H9 (cell line): ENCODE measurements at regions not wholly inside any gene's neighbourhood (a gene's known extent, or its start where the extent isn't known, plus 50 kb on each side); places are given as distances from the start of the nearest gene placed in this dataset.
A peak's percentile ranks its signal among the peaks of the same experiment; 100 is the strongest.

Source experiments
- DNase-seq: peaks from one replicate; pipeline ENCODE4 v3.0.0-alpha.2; 2017
- H2AFZ ChIP-seq: one replicate; pipeline ENCODE4 v1.6.1; 2013; ENCODE audit warnings: mild to moderate bottlenecking, low read length, control low read depth, moderate library complexity
- H2AK5ac ChIP-seq: 2 replicates; pipeline ENCODE4 v1.6.1; 2013; ENCODE audit warnings: low read length, control low read depth, mixed read lengths; ENCODE audit not compliant: insufficient read length
- H2BK120ac ChIP-seq: one replicate; pipeline ENCODE4 v1.6.1; 2013; ENCODE audit warnings: low read depth, mild to moderate bottlenecking, low read length, control low read depth, inconsistent platforms; ENCODE audit not compliant: poor library complexity, severe bottlenecking
- H2BK12ac ChIP-seq: 2 replicates; pipeline ENCODE4 v1.6.1; 2013; ENCODE audit warnings: low read length, control low read depth, mixed read lengths, low read depth; ENCODE audit not compliant: insufficient read length
- H2BK15ac ChIP-seq: 2 replicates; pipeline ENCODE4 v1.6.1; 2013; ENCODE audit warnings: low read depth, low read length, control low read depth
- H2BK20ac ChIP-seq: one replicate; pipeline ENCODE4 v1.6.1; 2013; ENCODE audit warnings: low read depth, mild to moderate bottlenecking, low read length, control low read depth, inconsistent platforms; ENCODE audit not compliant: poor library complexity, severe bottlenecking
- H2BK5ac ChIP-seq: 2 replicates; pipeline ENCODE4 v1.6.1; 2013; ENCODE audit warnings: low read length, control low read depth, mixed read lengths; ENCODE audit not compliant: insufficient read length
- H3K14ac ChIP-seq: 2 replicates; pipeline ENCODE4 v1.6.1; 2013; ENCODE audit warnings: low read length, control low read depth; ENCODE audit not compliant: insufficient read depth
- H3K18ac ChIP-seq: 2 replicates; pipeline ENCODE4 v1.6.1; 2013; ENCODE audit warnings: low read depth, mild to moderate bottlenecking, mixed read lengths, low read length, control low read depth; ENCODE audit not compliant: insufficient read length
- H3K23ac ChIP-seq: 2 replicates; pipeline ENCODE4 v1.6.1; 2013; ENCODE audit warnings: low read length, control low read depth, mixed read lengths, low read depth; ENCODE audit not compliant: insufficient read length
- H3K23me2 ChIP-seq: 2 replicates; pipeline ENCODE4 v1.6.1; 2013; ENCODE audit warnings: low read depth, mild to moderate bottlenecking, mixed read lengths, low read length, control low read depth; ENCODE audit not compliant: insufficient read length, poor library complexity, severe bottlenecking
- H3K27ac ChIP-seq: 2 replicates; pipeline ENCODE4 v1.5.1; 2013; ENCODE audit warnings: low read length, control low read depth, mixed read lengths, low read depth; ENCODE audit not compliant: insufficient read length
- H3K27me3 ChIP-seq: 2 replicates; pipeline ENCODE4 v1.6.1; 2013; ENCODE audit warnings: low read length, control low read depth, inconsistent platforms; ENCODE audit not compliant: insufficient read depth
- H3K4ac ChIP-seq: 2 replicates; pipeline ENCODE4 v1.6.1; 2013; ENCODE audit warnings: low read depth, mild to moderate bottlenecking, control low read depth, inconsistent platforms, low read length, moderate library complexity
- H3K4me1 ChIP-seq: 2 replicates; pipeline ENCODE4 v1.6.1; 2013; ENCODE audit warnings: low read length, control low read depth, inconsistent platforms; ENCODE audit not compliant: insufficient read depth
- H3K4me2 ChIP-seq: 2 replicates; pipeline ENCODE4 v1.6.1; 2013; ENCODE audit warnings: low read length, control low read depth, mixed read lengths; ENCODE audit not compliant: insufficient read length, insufficient read depth
- H3K56ac ChIP-seq: 2 replicates; pipeline ENCODE4 v1.6.1; 2013; ENCODE audit warnings: low read depth, mild to moderate bottlenecking, mixed read lengths, low read length, control low read depth; ENCODE audit not compliant: insufficient read length
- H3K79me1 ChIP-seq: 2 replicates; pipeline ENCODE4 v1.6.1; 2013; ENCODE audit warnings: low read depth, mild to moderate bottlenecking, moderate library complexity, low read length, control low read depth, inconsistent platforms; ENCODE audit not compliant: insufficient read depth, poor library complexity, severe bottlenecking
- H3K79me2 ChIP-seq: 2 replicates; pipeline ENCODE4 v1.6.1; 2013; ENCODE audit warnings: low read length, control low read depth, inconsistent platforms; ENCODE audit not compliant: insufficient read depth
- H3K9ac ChIP-seq: 2 replicates; pipeline ENCODE4 v1.6.1; 2013; ENCODE audit warnings: low read length, control low read depth, mixed read lengths; ENCODE audit not compliant: insufficient read length; ENCODE audit errors: extremely low read depth
- H3K9me3 ChIP-seq: one replicate; pipeline ENCODE4 v1.6.1; 2013; ENCODE audit warnings: low read depth, low read length, inconsistent platforms; ENCODE audit not compliant: control insufficient read depth
- H3T11ph ChIP-seq: one replicate; pipeline ENCODE4 v1.6.1; 2013; ENCODE audit warnings: mild to moderate bottlenecking, low read length, control low read depth, inconsistent platforms
- H4K20me1 ChIP-seq: one replicate; pipeline ENCODE4 v1.6.1; 2013; ENCODE audit not compliant: control insufficient read depth, insufficient read length, insufficient read depth
- H4K5ac ChIP-seq: 2 replicates; pipeline ENCODE4 v1.6.1; 2013; ENCODE audit warnings: low read depth, mild to moderate bottlenecking, mixed read lengths, low read length, control low read depth; ENCODE audit not compliant: insufficient read length
- H4K8ac ChIP-seq: replicated peaks from 2 replicates; pipeline ENCODE4 v1.6.1; 2013; ENCODE audit warnings: low read length, control low read depth, mixed read lengths, low read depth; ENCODE audit not compliant: insufficient read length
- H4K91ac ChIP-seq: 2 replicates; pipeline ENCODE4 v1.6.1; 2013; ENCODE audit warnings: low read depth, mild to moderate bottlenecking, moderate library complexity, mixed read lengths, low read length, control low read depth; ENCODE audit not compliant: insufficient read length
- H3K27ac Mint-ChIP-seq, 3 experiments: 2 replicates in 2 of 3; 3 replicates in 1 of 3; pipeline ENCODE4 v1.8.0; 2020 to 2021; ENCODE audit warnings: mixed read lengths in 3 of 3, mild to moderate bottlenecking in 1 of 3, moderate library complexity in 1 of 3
- H3K27me3 Mint-ChIP-seq: 2 replicates; pipeline ENCODE4 v1.8.0; 2021; ENCODE audit warnings: low read depth, mild to moderate bottlenecking, moderate library complexity, mixed read lengths
- H3K36me3 Mint-ChIP-seq, 3 experiments: 2 replicates in 2 of 3; 3 replicates in 1 of 3; pipeline ENCODE4 v1.8.0; 2020 to 2021; ENCODE audit warnings: low read depth in 3 of 3, mixed read lengths in 3 of 3; ENCODE audit not compliant: insufficient read depth in 1 of 3
- H3K4me1 Mint-ChIP-seq, 2 experiments: 2 replicates each; pipeline ENCODE4 v1.8.0; 2020; ENCODE audit warnings: mixed read lengths in 2 of 2
- H3K4me3 Mint-ChIP-seq, 2 experiments: 2 replicates in 1 of 2; 3 replicates in 1 of 2; pipeline ENCODE4 v1.8.0; 2020 to 2021; ENCODE audit warnings: mild to moderate bottlenecking in 2 of 2, mixed read lengths in 2 of 2, moderate library complexity in 1 of 2
- H3K9me3 Mint-ChIP-seq, 2 experiments: 2 replicates in 1 of 2; 3 replicates in 1 of 2; pipeline ENCODE4 v1.8.0; 2020; ENCODE audit warnings: mild to moderate bottlenecking in 2 of 2, mixed read lengths in 2 of 2, moderate library complexity in 1 of 2
- CTCF ChIP-seq: fragments of 200-600 bp; sonication (generic); conservative IDR thresholded peaks from 3 replicates; pipeline ENCODE4 v1.8.0; 2021; ENCODE audit warnings: antibody characterized with exemption, mild to moderate bottlenecking
- WGBS: extraction: QIAGEN DNeasy Blood & Tissue Kit; methylation state at CpG from one replicate; pipeline ENCODE4 v1.1.7; 2013; ENCODE audit warnings: missing lambda C conversion rate, low lambda C conversion rate, mixed read lengths; ENCODE audit not compliant: insufficient read length; ENCODE audit errors: extremely low coverage; 5-methylcytosine and 5-hydroxymethylcytosine counted together

GRCh38 chr16:86718118-86718517 is 139.8 kb downstream of the FOXL1 start:
- no peak overlapping the region for H3K4ac ChIP-seq
- no peak overlapping the region for H2BK15ac ChIP-seq
- Mint-ChIP-seq H3K4me3 (no peak overlapping the region), H3K9me3 (no peaks in the 10 kb centered on the region), H3K36me3 (no peaks in the 10 kb centered on the region), H3K27me3 (peaks cover 2% of the 10 kb centered on the region; the same call in 1 of the 2 replicates), H3K27ac (no peak overlapping the region), H3K4me1 (peaks cover 19 to 29% of the 10 kb centered on the region in 2 experiments)
- no peak overlapping the region for H3K23ac ChIP-seq
- H3K56ac ChIP-seq, result no peak overlapping the region
- no peak overlapping the region for H3K4me2 ChIP-seq
- no peak overlapping the region for H3K27ac ChIP-seq
- H4K91ac ChIP-seq, result no peak overlapping the region
- H3K79me1 ChIP-seq, result no peaks in the 10 kb centered on the region
- H3T11ph ChIP-seq, result no peak overlapping the region
- no CpG with 5 or more reads among the region's 9 CpGs for WGBS
- H2AFZ ChIP-seq, result no peak overlapping the region
- no peak overlapping the region for H2AK5ac ChIP-seq
- H2BK12ac ChIP-seq, result no peak overlapping the region
- no peaks in the 10 kb centered on the region for H3K9me3 ChIP-seq
- DNase-seq, result peak; percentile 41
- H4K20me1 ChIP-seq, result no peaks in the 10 kb centered on the region
- H3K79me2 ChIP-seq, result no peaks in the 10 kb centered on the region
- H3K27me3 ChIP-seq, result no peaks in the 10 kb centered on the region
- no peak overlapping the region for H3K9ac ChIP-seq
- TF ChIP-seq CTCF, result no peak
- no peak overlapping the region; the same call in 1 of the 2 replicates for H3K14ac ChIP-seq
- H3K4me1 ChIP-seq, result peaks cover 4% of the 10 kb centered on the region
- no peak overlapping the region for H2BK120ac ChIP-seq
- no peak overlapping the region for H3K18ac ChIP-seq
- no peaks in the 10 kb centered on the region for H3K23me2 ChIP-seq
- H4K8ac ChIP-seq, result no peak overlapping the region
- no peak overlapping the region for H4K5ac ChIP-seq
- H2BK20ac ChIP-seq, result no peak overlapping the region
- no peak overlapping the region for H2BK5ac ChIP-seq
